Activated CD8-positive, alpha-beta memory T cell treated with anti-CD3 and anti-CD28 coated beads for 1 hour (primary cell): ENCODE measurements at regions not wholly inside any gene's neighbourhood (a gene's known extent, or its start where the extent isn't known, plus 50 kb on each side); places are given as distances from the start of the nearest gene placed in this dataset.

ENCODE experiments used
- DNase-seq, 2 donors: peaks; one replicate each; pipeline ENCODE4 v3.0.0-alpha.2; 2020; ENCODE audit warnings: low read depth in 1 of 2; ENCODE audit errors: extremely low read depth in 1 of 2

DNA sequence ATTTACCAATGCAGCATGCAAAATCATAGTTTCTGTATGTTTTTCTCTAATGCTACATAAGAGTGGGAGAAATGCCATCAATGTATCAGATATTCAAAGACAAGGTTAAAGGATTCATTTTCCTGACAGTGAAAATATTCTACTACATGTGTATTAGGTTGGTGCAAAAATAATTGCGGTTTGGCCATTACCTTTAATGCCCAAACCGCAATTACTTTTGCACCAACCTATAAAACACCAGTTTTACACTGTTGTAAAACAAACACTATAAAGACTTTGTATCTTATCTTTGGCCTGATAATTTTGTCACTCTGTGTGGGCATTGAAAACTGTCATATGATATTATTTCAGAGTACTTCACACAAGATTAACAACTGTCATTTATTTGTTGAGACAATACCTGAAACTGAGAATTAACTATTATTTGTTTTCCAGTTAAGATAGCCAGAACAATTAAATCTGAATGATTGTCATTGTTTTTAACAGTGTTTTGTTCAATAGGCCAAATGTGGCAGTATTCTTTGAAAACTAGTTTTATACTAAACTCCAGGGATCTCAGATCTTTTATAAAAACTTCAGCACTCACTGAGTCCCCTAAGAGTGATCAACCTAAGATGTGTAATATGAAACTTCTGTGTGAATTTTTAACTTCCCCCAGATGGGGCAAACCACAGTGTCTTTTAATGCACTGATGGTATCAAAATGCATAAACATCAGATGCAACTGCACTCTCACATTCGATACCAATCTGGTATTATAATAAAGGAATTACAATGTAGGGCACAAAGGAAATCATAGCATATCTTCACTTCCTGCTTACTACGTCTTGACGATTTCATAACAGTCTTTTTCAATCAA, 53.8 kb upstream of the FBN2 start:
- DNase-seq, result no peak

- no peak for DNase-seq
These were observed 58.0 kb upstream of the FBN2 start for GRCh38 chr5:128596071-128596470.

DNA sequence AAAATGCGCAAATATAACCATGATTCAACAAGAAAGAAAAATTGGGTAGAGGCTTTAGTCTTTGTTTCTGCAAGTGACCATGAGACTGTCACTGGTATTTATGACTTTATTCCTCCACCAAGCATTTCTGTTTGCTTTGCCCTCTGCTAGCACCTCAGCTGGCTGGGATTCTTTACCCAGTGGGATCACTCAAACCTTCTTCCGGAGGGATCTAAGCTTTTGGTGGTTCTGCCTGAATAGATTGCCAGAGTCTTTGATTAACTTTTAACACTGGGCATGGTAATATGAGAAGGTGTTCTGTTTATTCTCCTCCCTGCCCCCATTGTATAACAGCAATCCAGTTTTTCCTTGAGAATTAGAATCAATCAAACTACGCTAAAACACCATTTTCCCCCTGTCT, 59.1 kb upstream of the FBN2 start:
- DNase-seq, result no peak

DNA sequence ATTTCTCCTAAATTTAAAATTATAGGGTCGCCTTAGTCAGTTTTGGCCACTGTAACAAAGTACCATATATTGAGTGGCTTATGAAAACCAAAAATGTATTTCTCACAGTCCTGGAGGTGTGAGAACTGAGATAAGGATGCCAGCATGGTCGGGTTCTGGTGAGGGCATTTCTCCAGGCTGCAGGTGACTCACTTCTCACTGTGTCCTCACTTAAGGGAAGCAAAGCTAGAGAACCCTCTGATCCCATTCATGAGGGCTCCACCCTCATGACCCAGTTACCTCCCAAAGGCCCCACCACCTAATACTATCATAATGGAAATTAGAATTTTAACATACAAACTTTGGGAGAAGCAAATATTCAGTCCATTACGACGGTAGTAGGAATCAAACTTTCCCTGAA, 75.1 kb upstream of the FBN2 start:
- DNase-seq, result no peak

- no peak for DNase-seq
These were observed 75.7 kb upstream of the FBN2 start for GRCh38 chr5:128613766-128614165.

DNA sequence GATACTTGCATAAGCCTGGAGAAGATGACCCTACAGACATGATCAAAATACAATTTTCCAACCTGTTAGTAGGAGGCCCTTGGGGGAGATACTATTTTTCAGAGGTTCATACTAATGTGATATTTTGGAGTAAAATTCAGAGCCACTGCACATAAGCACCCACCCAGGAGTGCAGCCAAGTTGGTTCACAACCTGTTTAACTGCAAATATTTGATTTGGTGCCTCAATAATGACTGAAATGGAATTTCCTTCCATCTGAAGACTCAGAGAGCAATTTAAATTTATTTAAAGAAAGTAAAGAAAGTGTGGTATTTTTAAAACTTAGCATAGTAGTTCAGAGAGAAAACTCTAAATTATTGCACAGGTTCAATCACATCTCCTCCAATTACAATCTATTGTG, 77.5 kb upstream of the FBN2 start:
- DNase-seq, result no peak

DNA sequence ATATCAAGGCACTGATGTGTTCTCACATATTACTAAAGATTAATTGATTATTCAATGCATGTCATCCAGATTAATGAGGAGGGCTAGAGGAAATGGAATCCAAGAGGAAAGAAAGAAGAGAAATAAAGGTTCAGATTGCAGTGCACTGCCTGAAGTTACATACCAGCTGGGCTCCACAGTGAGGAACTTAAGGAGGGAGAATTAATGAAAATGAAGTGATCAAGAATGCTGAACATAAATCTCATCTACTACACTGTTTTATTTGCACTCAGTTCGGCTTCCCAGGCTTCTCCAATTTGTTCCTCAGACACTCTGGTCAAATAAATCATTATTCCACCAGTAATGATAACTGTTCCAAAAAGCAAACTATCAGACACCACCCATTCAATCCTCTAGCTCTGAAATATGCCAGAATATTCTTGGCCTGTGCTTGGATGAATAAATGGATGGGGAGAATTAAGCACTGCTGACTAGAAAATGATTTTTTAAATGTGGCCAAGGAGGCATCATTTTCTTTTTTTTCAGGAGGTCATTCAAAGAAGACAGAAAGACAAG, 88.6 kb upstream of the FBN2 start:
- DNase-seq, result no peak

DNA sequence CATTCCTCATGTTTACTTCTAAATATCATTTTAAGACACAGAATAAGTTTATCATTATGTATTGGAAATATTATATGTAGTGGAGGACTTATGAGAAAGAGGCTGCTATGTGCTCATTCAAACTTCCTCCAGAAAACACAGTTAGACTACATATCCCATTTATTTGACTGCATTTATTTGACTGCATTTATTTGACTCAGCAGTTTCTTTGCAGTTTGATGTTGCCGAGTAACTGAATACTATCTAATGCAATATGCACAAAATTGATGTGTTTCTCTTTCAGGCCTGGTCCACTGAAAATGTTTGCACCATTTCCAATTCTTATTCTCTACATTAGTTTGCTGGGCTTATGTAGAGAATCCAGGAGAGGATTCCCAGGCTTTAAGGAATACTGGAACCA, 89.9 kb upstream of the FBN2 start:
- DNase-seq, result no peak

- DNase-seq, result no peak
These were observed 91.1 kb upstream of the FBN2 start for GRCh38 chr5:128629157-128629556.

DNA sequence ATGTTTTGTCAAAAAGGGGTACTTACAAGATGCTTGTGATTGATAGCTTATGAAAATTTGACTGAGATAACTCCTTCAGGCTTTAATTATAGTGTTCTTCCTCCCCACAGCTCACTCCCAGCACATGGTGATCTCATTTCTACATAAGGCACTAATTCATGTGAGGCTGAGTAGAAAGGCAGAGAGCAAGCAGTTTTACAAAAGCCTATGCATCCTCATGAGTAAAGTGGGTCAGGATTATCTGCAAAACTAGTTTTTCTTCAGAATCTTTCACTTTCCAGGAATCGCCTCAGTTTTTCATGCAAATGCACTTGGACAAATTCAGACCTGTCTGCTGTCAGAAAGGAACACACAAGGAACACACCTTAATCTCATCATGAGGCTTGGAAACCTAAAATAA, 92.1 kb upstream of the FBN2 start:
- no peak for DNase-seq

DNA sequence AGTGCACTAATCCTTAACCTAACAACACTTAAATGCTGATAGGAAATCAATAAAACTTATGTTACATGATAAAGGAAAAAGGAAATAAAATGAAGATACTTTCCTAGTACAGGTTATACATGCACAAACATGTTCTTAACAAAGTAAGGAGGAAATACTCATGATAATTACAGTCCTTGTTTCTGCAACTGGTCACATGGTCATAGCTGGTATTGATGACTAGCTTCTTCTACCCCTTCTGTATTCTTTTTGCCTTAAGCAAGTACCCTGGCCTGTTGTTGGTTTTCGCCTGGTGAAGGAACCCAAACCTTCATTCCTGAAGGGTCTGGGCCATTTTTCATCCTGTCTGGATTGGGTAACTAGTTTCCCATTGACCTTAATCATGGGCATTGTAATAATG, 93.7 kb upstream of the FBN2 start:
- DNase-seq, result no peak

- no peak for DNase-seq
These were observed 94.2 kb upstream of the FBN2 start for GRCh38 chr5:128632264-128632663.

- no peak for DNase-seq
These were observed 95.9 kb upstream of the FBN2 start for GRCh38 chr5:128633901-128634300.

- DNase-seq, result no peak
These were observed 97.3 kb upstream of the FBN2 start for GRCh38 chr5:128635379-128635778.

- DNase-seq, result no peak
These were observed 98.3 kb upstream of the FBN2 start for GRCh38 chr5:128636361-128636760.

- no peak for DNase-seq
These were observed 99.0 kb upstream of the FBN2 start for GRCh38 chr5:128637031-128637430.

DNA sequence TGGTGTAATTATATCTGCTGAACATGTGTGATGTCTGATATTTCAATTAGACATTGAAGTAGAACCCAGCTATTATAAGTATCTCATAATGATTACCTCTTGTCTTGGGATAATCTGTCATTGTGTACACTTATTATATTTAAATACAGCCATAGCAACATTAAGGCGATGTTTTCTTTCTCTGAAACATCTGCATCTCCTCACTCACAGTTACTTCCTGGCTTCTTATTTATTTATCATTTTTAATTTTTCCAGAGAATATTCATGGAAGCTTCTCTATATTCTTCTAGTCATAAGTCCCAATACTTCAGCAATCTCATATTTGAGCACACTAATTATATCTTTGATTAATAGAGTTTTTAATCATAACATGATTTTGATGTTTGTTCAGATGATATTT, 103.8 kb upstream of the FBN2 start:
- no peak for DNase-seq

DNA sequence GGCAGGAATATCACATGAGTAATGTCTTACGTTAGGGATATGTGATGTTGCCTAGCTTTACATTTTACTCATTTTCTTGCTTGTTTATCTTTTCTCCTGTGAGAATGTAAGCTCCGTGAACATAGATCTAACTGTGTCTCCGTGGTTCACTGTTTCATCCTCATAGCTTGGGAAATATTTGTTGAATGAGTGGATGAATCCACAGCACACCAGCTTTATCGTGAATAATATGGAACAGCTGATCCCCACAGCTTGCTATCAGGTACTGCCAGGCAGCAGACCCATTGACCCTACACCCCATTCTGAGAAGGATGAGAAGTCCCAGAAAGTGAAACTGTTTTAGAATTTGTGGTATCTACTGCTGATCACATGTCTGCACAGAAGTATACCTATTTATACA, 106.8 kb upstream of the FBN2 start:
- no peak for DNase-seq

DNA sequence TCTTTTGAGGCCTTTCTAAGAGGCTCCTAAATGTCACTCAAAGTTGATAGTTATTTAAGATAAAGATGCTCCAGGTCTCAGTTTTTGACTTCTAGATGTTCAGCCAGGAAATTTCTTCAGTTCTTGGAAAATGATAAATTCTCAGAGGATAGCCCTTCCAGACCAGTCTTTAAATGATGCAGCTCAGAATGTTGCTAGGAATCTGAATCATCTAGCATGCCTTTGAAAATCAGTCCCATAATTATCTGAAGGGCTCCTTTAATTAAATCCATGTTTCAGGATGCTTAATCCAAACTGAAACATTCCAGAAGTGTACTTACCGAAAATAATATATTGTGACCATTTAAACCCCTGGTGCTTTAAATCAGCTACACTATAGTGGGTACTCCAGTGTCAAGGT, 107.5 kb upstream of the FBN2 start:
- DNase-seq, result no peak

GRCh38 chr5:128646176-128646575, 108.1 kb upstream of the FBN2 start:
- no peak for DNase-seq

DNA sequence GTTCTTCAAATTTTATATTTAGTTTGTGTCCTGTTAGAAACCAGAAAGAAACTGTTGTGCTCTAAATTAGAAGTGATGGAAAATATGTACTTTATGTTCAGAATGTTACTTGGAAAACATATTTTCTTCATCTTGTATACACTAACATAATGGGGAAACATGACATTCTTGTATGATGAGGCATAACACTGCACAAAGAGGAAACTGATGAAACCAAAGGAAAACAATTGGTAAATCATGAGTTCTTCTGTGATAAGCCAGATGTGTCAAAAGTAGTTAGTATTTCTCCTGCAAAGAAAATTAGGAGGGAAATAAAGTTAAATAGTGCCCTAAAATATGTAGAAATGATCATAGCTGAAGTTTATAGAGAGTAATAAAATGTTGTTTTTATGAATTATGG, 111.1 kb upstream of the FBN2 start:
- no peak for DNase-seq

DNA sequence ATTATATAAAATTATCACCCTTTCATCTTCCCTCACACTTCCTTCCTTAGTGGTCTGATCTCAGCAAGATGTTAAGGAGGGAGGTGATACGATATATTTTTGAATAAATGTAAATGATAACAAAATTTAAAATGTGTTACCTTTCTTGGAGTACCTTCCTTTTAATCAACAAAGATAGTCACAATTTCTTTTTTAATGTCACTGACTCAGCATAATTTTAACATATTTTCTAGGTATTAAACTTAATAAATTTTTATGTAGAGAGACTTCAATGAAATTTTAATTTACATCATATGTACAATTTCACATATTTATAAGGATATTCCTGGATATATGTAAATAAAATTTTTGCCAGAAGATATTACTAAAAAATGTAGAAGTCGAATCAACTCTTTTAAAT, 125.0 kb upstream of the FBN2 start:
- DNase-seq, result no peak
